ENCODE measurements at regions not wholly inside any gene's neighbourhood (a gene's known extent, or its start where the extent isn't known, plus 50 kb on each side); places are given as distances from the start of the nearest gene placed in this dataset.

- no peak for TF ChIP-seq CTCF (IDR thresholded peaks at IDR 0.05)
- TF ChIP-seq EZH2phosphoT487 (IDR thresholded peaks at IDR 0.05): no peak
These were observed 60.5 kb upstream of the TRIM2 start for GRCh38 chr4:153143527-153144348.

Measured in neural progenitor cell (in vitro differentiated cells).